HepG2 (cell line): ENCODE measurements at regions not wholly inside any gene's neighbourhood (a gene's known extent, or its start where the extent isn't known, plus 50 kb on each side); places are given as distances from the start of the nearest gene placed in this dataset.

Experiments used
- ATAC-seq: fragments of 200-7000 bp; cut with Tn5 transposase; 3 replicates; pipeline ENCODE4 v1.9.1; 2020; ENCODE audit warnings: mild to moderate bottlenecking, moderate library complexity
- BruUV-seq: library from RNA; stranded (reverse); fragments of 400-500 nt; replicated peaks from 2 replicates; lab custom pipeline; 2021; lab: Mats Ljungman, UMichigan
- CTCF ChIA-PET: fragments of 300-600 bp; formaldehyde crosslinking; extraction: SDS; loops from one replicate; lab custom pipeline; 2021; ENCODE audit warnings: low total read pairs, inconsistent platforms, low intra/inter-chr PET ratio; lab: Yijun Ruan, JAX
- POLR2A ChIA-PET: fragments of 350-600 bp; sonication (Branson Sonifier 250); formaldehyde crosslinking; loops from one replicate; lab custom pipeline; 2020; ENCODE audit warnings: antibody characterized with exemption, inconsistent platforms; lab: Yijun Ruan, JAX
- DNase-seq: peaks from one replicate; pipeline ENCODE4 v3.0.0-alpha.2; 2015; ENCODE audit warnings: low spot score
- FAIRE-seq: peaks from 3 replicates; lab custom pipeline; 2011; peaks lifted over from hg19 to GRCh38; lab: Jason Lieb, UNC
- H2AFZ ChIP-seq: one replicate; pipeline ENCODE4 v1.6.1; 2011; ENCODE audit warnings: low read length, inconsistent platforms
- H3K27ac ChIP-seq: fragments of 300-600 bp; 3 replicates; pipeline ENCODE4 v1.8.0; 2011; ENCODE audit warnings: mixed run types, mild to moderate bottlenecking, mixed read lengths, low read length, inconsistent platforms; ENCODE audit not compliant: insufficient read depth; ENCODE audit errors: extremely low read length
- H3K27me3 ChIP-seq, 2 experiments: fragments of 200-600 bp in 1 of 2; 2 replicates in 1 of 2; 3 replicates in 1 of 2; pipeline versions ENCODE4 v1.6.0 to v1.8.0; 2011; ENCODE audit warnings: low read length in 2 of 2, mild to moderate bottlenecking in 2 of 2, moderate library complexity in 2 of 2, inconsistent platforms in 1 of 2; ENCODE audit not compliant: insufficient read depth in 2 of 2, control insufficient read depth in 1 of 2
- H3K36me3 ChIP-seq, 2 experiments: fragments of 200-600 bp in 1 of 2; replicated peaks in 1 of 2; 2 replicates in 1 of 2; 3 replicates in 1 of 2; pipeline versions ENCODE4 v1.5.1 to v1.8.0; 2011; ENCODE audit warnings: low read length in 2 of 2, inconsistent platforms in 1 of 2; ENCODE audit not compliant: insufficient read depth in 2 of 2, control insufficient read depth in 1 of 2
- H3K4me1 ChIP-seq: 2 replicates; pipeline ENCODE4 v1.5.1; 2012; ENCODE audit warnings: low read length, inconsistent platforms; ENCODE audit not compliant: insufficient read depth
- H3K4me2 ChIP-seq: 2 replicates; pipeline ENCODE4 v1.6.0; 2011; ENCODE audit warnings: low read depth, low read length, inconsistent platforms
- H3K4me3 ChIP-seq, 3 experiments: fragments of 200-600 bp in 1 of 3; sonication (generic), shearing (Covaris generic) in 1 of 3; replicated peaks in 1 of 3; 2 replicates each; pipeline ENCODE4 v1.5.1; 2011 to 2016; ENCODE audit warnings: low read length in 3 of 3, inconsistent platforms in 2 of 3, low read depth in 2 of 3, mild to moderate bottlenecking in 2 of 3, control low read depth in 1 of 3, mixed read lengths in 1 of 3; ENCODE audit not compliant: insufficient read depth in 1 of 3
- H3K79me2 ChIP-seq: one replicate; pipeline ENCODE4 v1.6.1; 2011; ENCODE audit warnings: low read length, inconsistent platforms; ENCODE audit not compliant: insufficient read depth
- H3K9ac ChIP-seq: 2 replicates; pipeline ENCODE4 v1.6.0; 2011; ENCODE audit warnings: mild to moderate bottlenecking, low read depth, low read length, inconsistent platforms; ENCODE audit not compliant: insufficient read depth
- H3K9me3 ChIP-seq: 2 replicates; pipeline ENCODE4 v1.5.1; 2012; ENCODE audit warnings: mild to moderate bottlenecking, low read length
- H4K20me1 ChIP-seq: 2 replicates; pipeline ENCODE4 v1.6.0; 2011; ENCODE audit warnings: inconsistent platforms, mild to moderate bottlenecking, low read length, moderate library complexity; ENCODE audit not compliant: insufficient read depth
- HMGA1 ChIP-seq: sonication (generic); formaldehyde crosslinking; conservative IDR thresholded peaks from 2 replicates; pipeline ENCODE4 v1.4.0; 2020; ENCODE audit warnings: missing genetic modification reagents
- TCF7L2 ChIP-seq: IDR thresholded peaks from 2 replicates; pipeline ENCODE4 v1.6.1; 2011; ENCODE audit warnings: mild to moderate bottlenecking, low read depth, low read length, moderate library complexity
- TSC22D2 ChIP-seq: sonication (generic); formaldehyde crosslinking; IDR thresholded peaks from 2 replicates; pipeline ENCODE4 v1.5.1; 2020; ENCODE audit warnings: missing genetic modification reagents, mild to moderate bottlenecking, borderline replicate concordance
- ZNF430 ChIP-seq: sonication (generic); formaldehyde crosslinking; IDR thresholded peaks from 2 replicates; pipeline ENCODE4 v1.9.0; 2021; ENCODE audit warnings: mild to moderate bottlenecking, missing genetic modification reagents
- ZNF543 ChIP-seq: sonication (generic); formaldehyde crosslinking; IDR thresholded peaks from 2 replicates; pipeline ENCODE4 v1.4.0; 2020; ENCODE audit warnings: mild to moderate bottlenecking, missing genetic modification reagents
- ZNF547 ChIP-seq: sonication (generic); formaldehyde crosslinking; IDR thresholded peaks from 2 replicates; pipeline ENCODE4 v1.5.1; 2020; ENCODE audit warnings: mild to moderate bottlenecking, missing genetic modification reagents
- WGBS: methylation state at CpG from one replicate; pipeline ENCODE4 v1.1.6; 2017; ENCODE audit warnings: low lambda C conversion rate; 5-methylcytosine and 5-hydroxymethylcytosine counted together
- in situ Hi-C: cut with HindIII; loops from 2 replicates; pipeline ENCODE4 v1.10.0; 2017; ENCODE audit warnings: low pct_unique_long_range_greater_than_20kb; ENCODE audit not compliant: extremely low pct_ligation_motif_present
- intact Hi-C: fragments of 100-400 bp; cut with micrococcal nuclease; formaldehyde crosslinking; loops from one replicate; pipeline ENCODE4 v1.10.0; 2022; ENCODE audit not compliant: unreplicated experiment
- TF ChIP-seq, protein P1 (sequence below): sonication (generic); formaldehyde crosslinking; IDR thresholded peaks from 2 replicates; pipeline ENCODE4 v1.8.0; 2022; ENCODE audit warnings: missing genetic modification reagents, mild to moderate bottlenecking, moderate library complexity, borderline replicate concordance
- TF ChIP-seq, protein P2 (sequence below): IDR thresholded peaks from 2 replicates; pipeline ENCODE4 v1.6.1; 2016; ENCODE audit warnings: mild to moderate bottlenecking
- TF ChIP-seq, protein P3 (sequence below): IDR thresholded peaks from 2 replicates; pipeline ENCODE4 v1.6.1; 2016; ENCODE audit warnings: missing compliant biosample characterization, missing genetic modification reagents, borderline replicate concordance
- TF ChIP-seq, protein P4 (sequence below): sonication (generic); formaldehyde crosslinking; IDR thresholded peaks from 2 replicates; pipeline ENCODE4 v1.4.0; 2020; ENCODE audit warnings: missing genetic modification reagents

DNA sequence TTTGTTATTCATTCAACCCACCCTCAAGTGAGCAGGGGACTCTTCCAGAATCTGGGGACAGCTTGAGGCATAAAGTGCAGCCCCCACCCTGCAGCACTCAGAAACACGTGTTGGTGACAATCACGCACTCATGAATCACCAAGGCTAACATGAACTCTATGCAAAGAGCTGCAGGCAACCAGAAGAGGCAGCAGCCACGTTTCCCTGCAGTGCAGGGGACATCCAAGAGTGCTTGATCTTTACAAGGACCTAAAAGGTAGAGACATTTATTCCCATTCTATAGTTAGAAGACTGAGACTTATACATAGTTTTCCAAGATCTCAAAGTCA is 135.2 kb upstream of the GDF10 start (continued):
- TF ChIP-seq, protein P1, sequence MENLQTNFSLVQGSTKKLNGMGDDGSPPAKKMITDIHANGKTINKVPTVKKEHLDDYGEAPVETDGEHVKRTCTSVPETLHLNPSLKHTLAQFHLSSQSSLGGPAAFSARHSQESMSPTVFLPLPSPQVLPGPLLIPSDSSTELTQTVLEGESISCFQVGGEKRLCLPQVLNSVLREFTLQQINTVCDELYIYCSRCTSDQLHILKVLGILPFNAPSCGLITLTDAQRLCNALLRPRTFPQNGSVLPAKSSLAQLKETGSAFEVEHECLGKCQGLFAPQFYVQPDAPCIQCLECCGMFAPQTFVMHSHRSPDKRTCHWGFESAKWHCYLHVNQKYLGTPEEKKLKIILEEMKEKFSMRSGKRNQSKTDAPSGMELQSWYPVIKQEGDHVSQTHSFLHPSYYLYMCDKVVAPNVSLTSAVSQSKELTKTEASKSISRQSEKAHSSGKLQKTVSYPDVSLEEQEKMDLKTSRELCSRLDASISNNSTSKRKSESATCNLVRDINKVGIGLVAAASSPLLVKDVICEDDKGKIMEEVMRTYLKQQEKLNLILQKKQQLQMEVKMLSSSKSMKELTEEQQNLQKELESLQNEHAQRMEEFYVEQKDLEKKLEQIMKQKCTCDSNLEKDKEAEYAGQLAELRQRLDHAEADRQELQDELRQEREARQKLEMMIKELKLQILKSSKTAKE = no peak
- TF ChIP-seq ZNF430 (CRISPR knock-in tag) (no peak), ZNF543 (CRISPR knock-in tag) (no peak), TCF7L2 (no peak), TSC22D2 (no peak)
- TF ChIP-seq, protein P2, sequence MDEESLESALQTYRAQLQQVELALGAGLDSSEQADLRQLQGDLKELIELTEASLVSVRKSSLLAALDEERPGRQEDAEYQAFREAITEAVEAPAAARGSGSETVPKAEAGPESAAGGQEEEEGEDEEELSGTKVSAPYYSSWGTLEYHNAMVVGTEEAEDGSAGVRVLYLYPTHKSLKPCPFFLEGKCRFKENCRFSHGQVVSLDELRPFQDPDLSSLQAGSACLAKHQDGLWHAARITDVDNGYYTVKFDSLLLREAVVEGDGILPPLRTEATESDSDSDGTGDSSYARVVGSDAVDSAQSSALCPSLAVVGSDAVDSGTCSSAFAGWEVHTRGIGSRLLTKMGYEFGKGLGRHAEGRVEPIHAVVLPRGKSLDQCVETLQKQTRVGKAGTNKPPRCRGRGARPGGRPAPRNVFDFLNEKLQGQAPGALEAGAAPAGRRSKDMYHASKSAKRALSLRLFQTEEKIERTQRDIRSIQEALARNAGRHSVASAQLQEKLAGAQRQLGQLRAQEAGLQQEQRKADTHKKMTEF (CRISPR knock-in tag) = no peak

DNA sequence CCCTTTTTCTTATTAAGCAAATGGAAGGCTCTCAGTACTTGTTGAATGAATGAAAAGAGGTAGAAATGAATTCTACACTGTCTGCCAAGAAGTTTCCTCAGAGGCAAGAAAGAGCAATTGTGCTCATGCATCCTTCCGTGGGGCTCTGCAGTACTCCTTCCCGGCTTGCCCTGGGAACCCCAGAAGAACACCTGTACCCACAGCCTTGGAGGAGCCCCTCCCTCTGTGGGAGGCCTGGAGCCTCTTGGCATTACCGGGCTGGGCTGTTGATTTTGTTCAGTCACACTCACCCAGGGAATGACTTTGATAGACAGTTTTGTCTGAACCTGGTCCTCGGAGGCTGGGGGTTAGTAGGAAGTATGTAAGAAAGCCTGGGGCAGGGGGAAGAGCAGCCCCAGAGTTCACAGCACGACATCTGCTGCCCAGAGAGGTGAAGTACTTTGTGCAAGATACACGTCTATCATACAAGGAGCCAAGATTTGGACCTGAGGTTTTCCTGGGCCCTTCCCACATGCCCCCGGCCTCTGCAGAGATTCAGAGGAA is 134.8 kb upstream of the GDF10 start:
- Histone ChIP-seq H3K4me2 (no peak overlapping the region), H3K27me3 (peaks cover 0 to 10% of the 10 kb centered on the region in 2 experiments; a peak in 2 of 5 replicates), H3K79me2 (no peaks in the 10 kb centered on the region), H2AFZ (no peak overlapping the region), H3K4me3 (no peak overlapping the region), H3K4me1 (no peaks in the 10 kb centered on the region), H3K36me3 (no peaks in the 10 kb centered on the region), H3K9me3 (no peaks in the 10 kb centered on the region), H3K9ac (no peak overlapping the region), H4K20me1 (no peaks in the 10 kb centered on the region), H3K27ac (no peak overlapping the region)
- CTCF ChIA-PET = no interaction called here
- in situ Hi-C loops = no loop called here
- ATAC-seq (peak; percentile 38; the same call in 1 of the 3 replicates), FAIRE-seq (no peak), DNase-seq (no peak)
- TF ChIP-seq HMGA1 (CRISPR knock-in tag) = no peak
- TF ChIP-seq, protein P3, sequence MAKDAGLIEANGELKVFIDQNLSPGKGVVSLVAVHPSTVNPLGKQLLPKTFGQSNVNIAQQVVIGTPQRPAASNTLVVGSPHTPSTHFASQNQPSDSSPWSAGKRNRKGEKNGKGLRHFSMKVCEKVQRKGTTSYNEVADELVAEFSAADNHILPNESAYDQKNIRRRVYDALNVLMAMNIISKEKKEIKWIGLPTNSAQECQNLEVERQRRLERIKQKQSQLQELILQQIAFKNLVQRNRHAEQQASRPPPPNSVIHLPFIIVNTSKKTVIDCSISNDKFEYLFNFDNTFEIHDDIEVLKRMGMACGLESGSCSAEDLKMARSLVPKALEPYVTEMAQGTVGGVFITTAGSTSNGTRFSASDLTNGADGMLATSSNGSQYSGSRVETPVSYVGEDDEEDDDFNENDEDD (CRISPR knock-in tag) = no peak
- no peak for TF ChIP-seq ZNF547 (CRISPR knock-in tag)
- TF ChIP-seq, protein P4, sequence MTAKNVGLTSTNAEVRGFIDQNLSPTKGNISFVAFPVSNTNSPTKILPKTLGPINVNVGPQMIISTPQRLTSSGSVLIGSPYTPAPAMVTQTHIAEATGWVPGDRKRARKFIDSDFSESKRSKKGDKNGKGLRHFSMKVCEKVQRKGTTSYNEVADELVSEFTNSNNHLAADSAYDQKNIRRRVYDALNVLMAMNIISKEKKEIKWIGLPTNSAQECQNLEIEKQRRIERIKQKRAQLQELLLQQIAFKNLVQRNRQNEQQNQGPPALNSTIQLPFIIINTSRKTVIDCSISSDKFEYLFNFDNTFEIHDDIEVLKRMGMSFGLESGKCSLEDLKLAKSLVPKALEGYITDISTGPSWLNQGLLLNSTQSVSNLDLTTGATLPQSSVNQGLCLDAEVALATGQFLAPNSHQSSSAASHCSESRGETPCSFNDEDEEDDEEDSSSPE (CRISPR knock-in tag) = no peak
- BruUV-seq = no TSS peak
- intact Hi-C loops = no loop called here
- 0% methylated on average over 4 of the region's 7 CpGs for WGBS
- POLR2A ChIA-PET = no interaction called here
